Smooth muscle cell (in vitro differentiated cells): ENCODE measurements at regions not wholly inside any gene's neighbourhood (a gene's known extent, or its start where the extent isn't known, plus 50 kb on each side); places are given as distances from the start of the nearest gene placed in this dataset.

ENCODE experiments used
- DNase-seq: peaks from one replicate; lab custom pipeline; 2025; ENCODE audit not compliant: unreplicated experiment; lab: John Stamatoyannopoulos, UW
- H2AFZ ChIP-seq: fragments of 200-600 bp; sonication (generic); 2 replicates; pipeline ENCODE4 v1.6.0; 2016; ENCODE audit warnings: antibody characterized with exemption, low read depth, mild to moderate bottlenecking
- H3F3A ChIP-seq: fragments of 200-600 bp; sonication (generic); 2 replicates; pipeline ENCODE4 v1.6.0; 2017; ENCODE audit warnings: antibody characterized with exemption, low read depth
- H3K27ac ChIP-seq: fragments of 200-600 bp; sonication (generic); 2 replicates; pipeline ENCODE4 v1.5.1; 2016; ENCODE audit warnings: low read depth, mild to moderate bottlenecking
- H3K27me3 ChIP-seq: fragments of 200-600 bp; sonication (generic); 2 replicates; pipeline ENCODE4 v1.6.1; 2016; ENCODE audit warnings: low read depth, mild to moderate bottlenecking
- H3K36me3 ChIP-seq: fragments of 200-600 bp; sonication (generic); 2 replicates; pipeline ENCODE4 v1.5.1; 2016; ENCODE audit warnings: low read depth
- H3K4me1 ChIP-seq: fragments of 200-600 bp; sonication (generic); 2 replicates; pipeline ENCODE4 v1.5.1; 2016; ENCODE audit warnings: low read depth
- H3K4me2 ChIP-seq: fragments of 200-600 bp; sonication (generic); 2 replicates; pipeline ENCODE4 v1.6.0; 2016; ENCODE audit warnings: mild to moderate bottlenecking
- H3K4me3 ChIP-seq: fragments of 200-600 bp; sonication (generic); 2 replicates; pipeline ENCODE4 v1.5.1; 2016; ENCODE audit warnings: mild to moderate bottlenecking
- H3K79me2 ChIP-seq: fragments of 200-600 bp; sonication (generic); 2 replicates; pipeline ENCODE4 v1.6.0; 2016; ENCODE audit warnings: low read depth, mild to moderate bottlenecking
- H3K9ac ChIP-seq: fragments of 200-600 bp; sonication (generic); 2 replicates; pipeline ENCODE4 v1.6.0; 2016; ENCODE audit warnings: low read depth
- H3K9me3 ChIP-seq: fragments of 200-600 bp; sonication (generic); replicated peaks from 2 replicates; pipeline ENCODE4 v1.5.1; 2016; ENCODE audit warnings: low read depth
- H4K20me1 ChIP-seq: fragments of 200-600 bp; sonication (generic); 2 replicates; pipeline ENCODE4 v1.6.0; 2016; ENCODE audit warnings: low read depth
- CTCF ChIP-seq: fragments of 200-600 bp; sonication (generic); IDR thresholded peaks from 2 replicates; pipeline ENCODE4 v1.5.1; 2017; ENCODE audit warnings: borderline replicate concordance, mild to moderate bottlenecking, antibody characterized with exemption; ENCODE audit not compliant: insufficient read depth, poor library complexity, severe bottlenecking
- WGBS: methylation state at CpG from one replicate; pipeline ENCODE4 v1.1.7; 2016; ENCODE audit warnings: low lambda C conversion rate; 5-methylcytosine and 5-hydroxymethylcytosine counted together

GRCh38 chr3:137948400-137949072 is 61.4 kb upstream of the CLDN18 start:
- no peak for DNase-seq
- no peak overlapping the region for H3K27ac ChIP-seq
- H3F3A ChIP-seq: no peaks in the 10 kb centered on the region
- WGBS: 66% methylated on average over 3 of the region's 3 CpGs
- no peaks in the 10 kb centered on the region for H4K20me1 ChIP-seq
- no peaks in the 10 kb centered on the region for H3K36me3 ChIP-seq
- no peak overlapping the region for H3K4me2 ChIP-seq
- H3K9ac ChIP-seq: no peak overlapping the region
- no peak for TF ChIP-seq CTCF
- no peaks in the 10 kb centered on the region for H3K4me1 ChIP-seq
- no peak overlapping the region for H3K4me3 ChIP-seq
- no peak overlapping the region for H2AFZ ChIP-seq
- H3K27me3 ChIP-seq: no peaks in the 10 kb centered on the region
- no peaks in the 10 kb centered on the region for H3K9me3 ChIP-seq
- H3K79me2 ChIP-seq: no peaks in the 10 kb centered on the region

- H3K4me1 ChIP-seq: peaks cover 8% of the 10 kb centered on the region
- no peaks in the 10 kb centered on the region for H3K79me2 ChIP-seq
- H4K20me1 ChIP-seq: no peaks in the 10 kb centered on the region
- no peak for DNase-seq
- no peak overlapping the region for H3K4me3 ChIP-seq
- H3K4me2 ChIP-seq: no peak overlapping the region
- no peaks in the 10 kb centered on the region for H3K9me3 ChIP-seq
- H3K27me3 ChIP-seq: no peaks in the 10 kb centered on the region
- H3F3A ChIP-seq: no peaks in the 10 kb centered on the region
- no peak overlapping the region for H3K9ac ChIP-seq
- no peak overlapping the region for H2AFZ ChIP-seq
- no peak overlapping the region for H3K27ac ChIP-seq
- no peaks in the 10 kb centered on the region for H3K36me3 ChIP-seq
- TF ChIP-seq CTCF: no peak
These were observed 51.3 kb upstream of the CLDN18 start for GRCh38 chr3:137958636-137959035.
